Upper lobe of left lung (tissue), 4 donors: ENCODE measurements at regions not wholly inside any gene's neighbourhood (a gene's known extent, or its start where the extent isn't known, plus 50 kb on each side); places are given as distances from the start of the nearest gene placed in this dataset.

Source experiments
- CTCF ChIP-seq, 6 experiments: fragments of 450-650 bp in 4 of 6; fragments of 200-600 bp in 2 of 6; sonication (generic) in 2 of 6; IDR thresholded peaks; one replicate each; pipeline ENCODE4 v1.5.1; 2016 to 2019; ENCODE audit warnings: antibody characterized with exemption in 6 of 6
- EP300 ChIP-seq, 4 donors: sonication (generic); formaldehyde crosslinking; IDR thresholded peaks; one replicate each; pipeline ENCODE4 v1.5.1; 2017; ENCODE audit warnings: antibody characterized with exemption in 4 of 4, control low read depth in 2 of 4

GRCh38 chr14:104282332-104283196, 144.2 kb downstream of the KIF26A start:
- no peak for TF ChIP-seq EP300 (IDR thresholded peaks at IDR 0.05)
- TF ChIP-seq CTCF (IDR thresholded peaks at IDR 0.05) = no peak
